Nephron progenitor cell (in vitro differentiated cells): ENCODE measurements at regions not wholly inside any gene's neighbourhood (a gene's known extent, or its start where the extent isn't known, plus 50 kb on each side); places are given as distances from the start of the nearest gene placed in this dataset.

Experiments used
- DNase-seq: peaks from one replicate; pipeline ENCODE4 v3.0.0; 2021
- H3K27ac Mint-ChIP-seq: 2 replicates; pipeline ENCODE4 v1.8.0; 2021; ENCODE audit warnings: mild to moderate bottlenecking, moderate library complexity, mixed read lengths
- H3K27me3 Mint-ChIP-seq: 2 replicates; pipeline ENCODE4 v1.8.0; 2021; ENCODE audit warnings: mild to moderate bottlenecking, low read depth, mixed read lengths; ENCODE audit not compliant: poor library complexity
- H3K36me3 Mint-ChIP-seq: 2 replicates; pipeline ENCODE4 v1.8.0; 2021; ENCODE audit warnings: low read depth, mixed read lengths
- H3K4me1 Mint-ChIP-seq: 2 replicates; pipeline ENCODE4 v1.8.0; 2021; ENCODE audit warnings: mixed read lengths
- H3K4me3 Mint-ChIP-seq: 2 replicates; pipeline ENCODE4 v1.8.0; 2021; ENCODE audit warnings: mild to moderate bottlenecking, moderate library complexity, mixed read lengths
- H3K9me3 Mint-ChIP-seq: 2 replicates; pipeline ENCODE4 v1.8.0; 2021; ENCODE audit warnings: mild to moderate bottlenecking, moderate library complexity, mixed read lengths
- CTCF ChIP-seq: fragments of 200-600 bp; sonication (generic); IDR thresholded peaks from 2 replicates; pipeline ENCODE4 v1.5.0; 2021; ENCODE audit warnings: antibody characterized with exemption

GRCh38 chr1:4367230-4367777, 287.1 kb upstream of the AJAP1 start:
- no peaks in the 10 kb centered on the region for H3K27me3 Mint-ChIP-seq
- no peak for TF ChIP-seq CTCF
- no peaks in the 10 kb centered on the region for H3K36me3 Mint-ChIP-seq
- no peaks in the 10 kb centered on the region for H3K4me1 Mint-ChIP-seq
- H3K4me3 Mint-ChIP-seq: no peak overlapping the region
- DNase-seq: no peak
- peaks cover 4% of the 10 kb centered on the region for H3K9me3 Mint-ChIP-seq
- H3K27ac Mint-ChIP-seq: no peak overlapping the region

- Mint-ChIP-seq H3K36me3 (no peaks in the 10 kb centered on the region), H3K4me3 (no peak overlapping the region)
- TF ChIP-seq CTCF: no peak
Measured at GRCh38 chr1:4369335-4369734, 285.1 kb upstream of the AJAP1 start.

GRCh38 chr1:4371849-4372248, 282.6 kb upstream of the AJAP1 start:
- no peaks in the 10 kb centered on the region for H3K36me3 Mint-ChIP-seq
- peaks cover 7% of the 10 kb centered on the region for H3K9me3 Mint-ChIP-seq
- no peaks in the 10 kb centered on the region for H3K4me1 Mint-ChIP-seq
- no peak for TF ChIP-seq CTCF
- DNase-seq: no peak
- H3K4me3 Mint-ChIP-seq: no peak overlapping the region
- no peaks in the 10 kb centered on the region for H3K27me3 Mint-ChIP-seq
- H3K27ac Mint-ChIP-seq: no peak overlapping the region

More at GRCh38 chr1:4369335-4369734, 285.1 kb upstream of the AJAP1 start:
- DNase-seq: no peak
- Mint-ChIP-seq H3K27me3 (no peaks in the 10 kb centered on the region), H3K27ac (no peak overlapping the region), H3K4me1 (no peaks in the 10 kb centered on the region), H3K9me3 (no peaks in the 10 kb centered on the region)

GRCh38 chr1:4375812-4376211, 278.6 kb upstream of the AJAP1 start:
- H3K4me3 Mint-ChIP-seq: no peak overlapping the region
- H3K9me3 Mint-ChIP-seq: peaks cover 26% of the 10 kb centered on the region
- TF ChIP-seq CTCF: no peak
- H3K27ac Mint-ChIP-seq: no peak overlapping the region
- no peaks in the 10 kb centered on the region for H3K4me1 Mint-ChIP-seq
- H3K36me3 Mint-ChIP-seq: no peaks in the 10 kb centered on the region
- H3K27me3 Mint-ChIP-seq: peaks cover 8% of the 10 kb centered on the region
- DNase-seq: no peak

- Mint-ChIP-seq H3K27me3 (peaks cover 14% of the 10 kb centered on the region), H3K4me1 (no peaks in the 10 kb centered on the region), H3K4me3 (no peak overlapping the region), H3K9me3 (peaks cover 54% of the 10 kb centered on the region), H3K27ac (no peak overlapping the region), H3K36me3 (no peaks in the 10 kb centered on the region)
- no peak for DNase-seq
- no peak for TF ChIP-seq CTCF
Measured at GRCh38 chr1:4379451-4380175, 274.8 kb upstream of the AJAP1 start.
